HepG2 (cell line): ENCODE measurements at regions not wholly inside any gene's neighbourhood (a gene's known extent, or its start where the extent isn't known, plus 50 kb on each side); places are given as distances from the start of the nearest gene placed in this dataset.

Source experiments
- MYNN ChIP-seq: sonication (generic); formaldehyde crosslinking; IDR thresholded peaks from 2 replicates; pipeline ENCODE4 v1.4.0; 2020; ENCODE audit warnings: mild to moderate bottlenecking, low read depth, missing genetic modification reagents
- RFX1 ChIP-seq: fragments of 450-650 bp; IDR thresholded peaks from 2 replicates; pipeline ENCODE4 v1.6.1; 2017
- ZNF589 ChIP-seq: sonication (generic); formaldehyde crosslinking; conservative IDR thresholded peaks from 2 replicates; pipeline ENCODE4 v1.8.0; 2022; ENCODE audit warnings: mild to moderate bottlenecking, moderate library complexity, missing genetic modification reagents
- TF ChIP-seq, protein P1 (sequence below): sonication (generic); formaldehyde crosslinking; IDR thresholded peaks from 2 replicates; pipeline ENCODE4 v1.4.0; 2020; ENCODE audit warnings: mild to moderate bottlenecking, missing genetic modification reagents
- TF ChIP-seq, protein P2 (sequence below): sonication (generic); formaldehyde crosslinking; IDR thresholded peaks from 2 replicates; pipeline ENCODE4 v1.5.1; 2020; ENCODE audit warnings: missing genetic modification reagents, mild to moderate bottlenecking, borderline replicate concordance
- TF ChIP-seq, protein P3 (sequence below): sonication (generic); formaldehyde crosslinking; IDR thresholded peaks from 2 replicates; pipeline ENCODE4 v1.4.0; 2020; ENCODE audit warnings: missing genetic modification reagents
- TF ChIP-seq, protein P4 (sequence below): sonication (generic); formaldehyde crosslinking; IDR thresholded peaks from 2 replicates; pipeline ENCODE4 v1.8.0; 2022; ENCODE audit warnings: low read depth, missing genetic modification reagents

DNA sequence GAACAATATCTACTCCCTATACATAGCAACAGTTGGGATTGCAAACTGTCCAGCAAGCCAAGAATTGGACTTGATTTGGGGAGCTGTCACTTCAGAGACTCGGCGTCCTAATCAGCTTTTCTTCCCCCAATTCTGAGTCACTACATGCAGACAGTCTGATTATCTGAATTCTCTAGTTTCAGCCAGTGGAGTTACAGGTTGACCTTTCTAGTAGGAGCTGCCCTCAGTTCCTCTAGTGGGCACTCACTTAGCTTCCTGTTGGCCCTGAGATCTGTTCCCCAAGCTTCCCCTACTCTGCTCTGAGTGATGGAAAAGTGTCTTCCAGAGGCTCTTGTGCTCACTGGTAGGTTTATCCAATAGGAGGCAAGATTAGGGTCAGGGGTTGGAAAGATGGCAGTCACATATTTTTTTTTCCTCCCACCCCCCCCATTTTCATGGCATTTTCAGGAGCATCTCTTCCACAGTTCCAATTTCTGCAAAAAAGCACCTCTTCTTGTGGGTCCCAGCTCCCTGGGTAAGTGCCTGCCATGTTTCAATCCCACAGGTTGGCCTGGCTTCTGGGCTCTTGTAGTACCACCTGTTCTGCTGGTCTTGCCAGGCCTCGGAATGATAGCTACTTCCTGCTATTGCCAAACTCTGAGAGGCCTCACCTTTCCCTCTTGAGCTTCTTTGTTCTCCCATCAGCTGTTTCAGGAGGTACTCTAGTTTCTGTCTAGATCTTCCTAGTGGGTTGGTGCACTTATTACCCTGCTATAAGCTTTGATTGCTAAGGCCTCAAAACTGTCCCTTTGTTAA lies 182.2 kb downstream of the RAP2B start (continued):
- TF ChIP-seq, protein P1, sequence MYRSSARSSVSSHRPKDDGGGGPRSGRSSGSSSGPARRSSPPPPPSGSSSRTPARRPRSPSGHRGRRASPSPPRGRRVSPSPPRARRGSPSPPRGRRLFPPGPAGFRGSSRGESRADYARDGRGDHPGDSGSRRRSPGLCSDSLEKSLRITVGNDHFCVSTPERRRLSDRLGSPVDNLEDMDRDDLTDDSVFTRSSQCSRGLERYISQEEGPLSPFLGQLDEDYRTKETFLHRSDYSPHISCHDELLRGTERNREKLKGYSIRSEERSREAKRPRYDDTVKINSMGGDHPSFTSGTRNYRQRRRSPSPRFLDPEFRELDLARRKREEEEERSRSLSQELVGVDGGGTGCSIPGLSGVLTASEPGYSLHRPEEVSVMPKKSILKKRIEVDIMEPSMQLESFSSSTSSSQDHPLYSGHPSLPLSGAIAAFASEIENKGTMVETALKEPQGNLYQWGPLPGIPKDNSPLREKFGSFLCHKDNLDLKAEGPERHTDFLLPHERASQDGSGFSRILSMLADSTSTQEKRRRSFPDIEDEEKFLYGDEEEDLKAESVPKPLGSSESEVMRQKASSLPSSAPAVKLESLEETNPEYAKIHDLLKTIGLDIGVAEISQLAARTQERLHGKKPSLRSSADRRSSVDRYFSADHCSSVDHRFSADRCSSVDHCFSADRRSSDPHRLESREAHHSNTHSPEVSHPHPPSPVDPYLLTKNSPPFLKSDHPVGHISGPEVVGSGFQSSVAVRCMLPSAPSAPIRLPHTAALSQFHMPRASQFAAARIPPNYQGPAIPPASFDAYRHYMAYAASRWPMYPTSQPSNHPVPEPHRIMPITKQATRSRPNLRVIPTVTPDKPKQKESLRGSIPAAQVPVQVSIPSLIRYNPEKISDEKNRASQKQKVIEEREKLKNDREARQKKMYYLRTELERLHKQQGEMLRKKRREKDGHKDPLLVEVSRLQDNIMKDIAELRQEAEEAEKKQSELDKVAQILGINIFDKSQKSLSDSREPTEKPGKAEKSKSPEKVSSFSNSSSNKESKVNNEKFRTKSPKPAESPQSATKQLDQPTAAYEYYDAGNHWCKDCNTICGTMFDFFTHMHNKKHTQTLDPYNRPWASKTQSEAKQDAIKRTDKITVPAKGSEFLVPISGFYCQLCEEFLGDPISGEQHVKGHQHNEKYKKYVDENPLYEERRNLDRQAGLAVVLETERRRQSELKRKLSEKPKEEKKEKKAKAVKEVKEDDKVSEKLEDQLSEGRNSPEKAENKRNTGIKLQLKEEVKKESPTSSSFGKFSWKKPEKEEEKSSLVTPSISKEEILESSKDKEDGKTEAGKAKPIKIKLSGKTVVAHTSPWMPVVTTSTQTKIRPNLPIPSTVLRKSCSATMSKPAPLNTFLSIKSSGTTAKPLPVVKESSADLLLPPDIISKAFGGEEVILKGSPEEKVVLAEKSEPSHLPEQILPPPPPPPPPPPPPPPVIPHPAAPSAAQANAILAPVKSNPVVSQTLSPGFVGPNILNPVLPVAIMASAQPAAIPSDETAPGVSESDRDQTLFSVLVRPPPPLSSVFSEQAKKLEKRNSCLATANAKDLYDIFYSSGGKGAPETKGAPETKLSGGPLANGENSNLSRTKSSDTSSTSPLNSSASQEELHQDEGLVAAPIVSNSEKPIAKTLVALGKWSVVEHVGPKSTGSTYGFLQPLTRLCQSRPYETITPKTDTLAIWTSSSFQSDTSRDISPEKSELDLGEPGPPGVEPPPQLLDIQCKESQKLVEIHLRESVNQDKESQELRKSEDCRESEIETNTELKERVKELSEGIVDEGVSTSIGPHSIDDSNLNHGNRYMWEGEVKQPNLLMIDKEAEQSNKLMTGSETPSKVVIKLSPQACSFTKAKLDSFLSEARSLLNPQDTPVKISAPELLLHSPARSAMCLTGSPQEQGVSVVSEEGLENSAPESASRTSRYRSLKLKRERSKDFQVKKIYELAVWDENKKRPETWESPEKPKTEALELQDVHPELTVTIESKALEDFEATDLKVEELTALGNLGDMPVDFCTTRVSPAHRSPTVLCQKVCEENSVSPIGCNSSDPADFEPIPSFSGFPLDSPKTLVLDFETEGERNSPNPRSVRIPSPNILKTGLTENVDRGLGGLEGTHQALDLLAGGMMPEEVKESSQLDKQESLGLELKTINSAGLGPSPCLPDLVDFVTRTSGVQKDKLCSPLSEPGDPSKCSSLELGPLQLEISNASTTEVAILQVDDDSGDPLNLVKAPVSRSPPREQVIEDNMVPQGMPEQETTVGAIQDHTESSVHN (CRISPR knock-in tag), result no peak
- TF ChIP-seq, protein P2, sequence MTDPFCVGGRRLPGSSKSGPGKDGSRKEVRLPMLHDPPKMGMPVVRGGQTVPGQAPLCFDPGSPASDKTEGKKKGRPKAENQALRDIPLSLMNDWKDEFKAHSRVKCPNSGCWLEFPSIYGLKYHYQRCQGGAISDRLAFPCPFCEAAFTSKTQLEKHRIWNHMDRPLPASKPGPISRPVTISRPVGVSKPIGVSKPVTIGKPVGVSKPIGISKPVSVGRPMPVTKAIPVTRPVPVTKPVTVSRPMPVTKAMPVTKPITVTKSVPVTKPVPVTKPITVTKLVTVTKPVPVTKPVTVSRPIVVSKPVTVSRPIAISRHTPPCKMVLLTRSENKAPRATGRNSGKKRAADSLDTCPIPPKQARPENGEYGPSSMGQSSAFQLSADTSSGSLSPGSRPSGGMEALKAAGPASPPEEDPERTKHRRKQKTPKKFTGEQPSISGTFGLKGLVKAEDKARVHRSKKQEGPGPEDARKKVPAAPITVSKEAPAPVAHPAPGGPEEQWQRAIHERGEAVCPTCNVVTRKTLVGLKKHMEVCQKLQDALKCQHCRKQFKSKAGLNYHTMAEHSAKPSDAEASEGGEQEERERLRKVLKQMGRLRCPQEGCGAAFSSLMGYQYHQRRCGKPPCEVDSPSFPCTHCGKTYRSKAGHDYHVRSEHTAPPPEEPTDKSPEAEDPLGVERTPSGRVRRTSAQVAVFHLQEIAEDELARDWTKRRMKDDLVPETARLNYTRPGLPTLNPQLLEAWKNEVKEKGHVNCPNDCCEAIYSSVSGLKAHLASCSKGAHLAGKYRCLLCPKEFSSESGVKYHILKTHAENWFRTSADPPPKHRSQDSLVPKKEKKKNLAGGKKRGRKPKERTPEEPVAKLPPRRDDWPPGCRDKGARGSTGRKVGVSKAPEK (CRISPR knock-in tag), result no peak
- TF ChIP-seq, protein P3, sequence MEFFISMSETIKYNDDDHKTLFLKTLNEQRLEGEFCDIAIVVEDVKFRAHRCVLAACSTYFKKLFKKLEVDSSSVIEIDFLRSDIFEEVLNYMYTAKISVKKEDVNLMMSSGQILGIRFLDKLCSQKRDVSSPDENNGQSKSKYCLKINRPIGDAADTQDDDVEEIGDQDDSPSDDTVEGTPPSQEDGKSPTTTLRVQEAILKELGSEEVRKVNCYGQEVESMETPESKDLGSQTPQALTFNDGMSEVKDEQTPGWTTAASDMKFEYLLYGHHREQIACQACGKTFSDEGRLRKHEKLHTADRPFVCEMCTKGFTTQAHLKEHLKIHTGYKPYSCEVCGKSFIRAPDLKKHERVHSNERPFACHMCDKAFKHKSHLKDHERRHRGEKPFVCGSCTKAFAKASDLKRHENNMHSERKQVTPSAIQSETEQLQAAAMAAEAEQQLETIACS, result no peak
- TF ChIP-seq ZNF589 (CRISPR knock-in tag) (no peak), MYNN (no peak), RFX1 (no peak)
- TF ChIP-seq, protein P4, sequence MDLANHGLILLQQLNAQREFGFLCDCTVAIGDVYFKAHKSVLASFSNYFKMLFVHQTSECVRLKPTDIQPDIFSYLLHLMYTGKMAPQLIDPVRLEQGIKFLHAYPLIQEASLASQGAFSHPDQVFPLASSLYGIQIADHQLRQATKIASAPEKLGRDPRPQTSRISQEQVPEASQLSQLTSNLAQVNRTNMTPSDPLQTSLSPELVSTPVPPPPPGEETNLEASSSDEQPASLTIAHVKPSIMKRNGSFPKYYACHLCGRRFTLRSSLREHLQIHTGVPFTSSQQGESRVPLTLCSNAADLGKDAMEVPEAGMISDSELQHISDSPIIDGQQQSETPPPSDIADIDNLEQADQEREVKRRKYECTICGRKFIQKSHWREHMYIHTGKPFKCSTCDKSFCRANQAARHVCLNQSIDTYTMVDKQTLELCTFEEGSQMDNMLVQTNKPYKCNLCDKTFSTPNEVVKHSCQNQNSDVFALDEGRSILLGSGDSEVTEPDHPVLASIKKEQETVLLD (CRISPR knock-in tag), result no peak
